A549 (cell line): ENCODE measurements at regions not wholly inside any gene's neighbourhood (a gene's known extent, or its start where the extent isn't known, plus 50 kb on each side); places are given as distances from the start of the nearest gene placed in this dataset.

Source experiments
- ATAC-seq, 2 experiments: fragments of 200-7000 bp in 1 of 2; fragments of >200 bp in 1 of 2; cut with Nextera tagmentation in 1 of 2; cut with Tn5 transposase in 1 of 2; 3 replicates each; pipeline versions ENCODE4 v1.8.0 to v1.9.1; 2018 to 2020; ENCODE audit warnings: mild to moderate bottlenecking in 1 of 2, moderate library complexity in 1 of 2
- CTCF ChIA-PET: fragments of 300-600 bp; sonication (Branson Sonifier 250); formaldehyde crosslinking; extraction: SDS; loops from one replicate; lab custom pipeline; 2021; ENCODE audit warnings: antibody characterized with exemption, inconsistent platforms; lab: Yijun Ruan, JAX
- POLR2A ChIA-PET: fragments of 350-600 bp; formaldehyde crosslinking; extraction: SDS; loops from one replicate; lab custom pipeline; 2021; ENCODE audit warnings: antibody characterized with exemption, inconsistent platforms; lab: Yijun Ruan, JAX
- DNase-seq, 2 experiments: peaks; one replicate each; pipeline versions ENCODE4 v3.0.0 to v3.0.0-alpha.2; 2011 to 2016; ENCODE audit warnings: low read depth in 1 of 2, low spot score in 1 of 2
- FAIRE-seq: peaks from 2 replicates; lab custom pipeline; 2011; peaks lifted over from hg19 to GRCh38; lab: Jason Lieb, UNC
- H3K27ac ChIP-seq, 2 experiments: fragments of >200 bp; sonication (Bioruptor Twin); formaldehyde crosslinking; 3 replicates each; pipeline ENCODE4 v1.5.1; 2016 to 2017
- H3K4me1 ChIP-seq: fragments of >200 bp; sonication (Bioruptor Twin); formaldehyde crosslinking; 3 replicates; pipeline ENCODE4 v1.6.1; 2016
- H3K4me2 ChIP-seq: fragments of >200 bp; sonication (Bioruptor Twin); formaldehyde crosslinking; 3 replicates; pipeline ENCODE4 v1.6.1; 2016
- H3K4me3 ChIP-seq: fragments of >200 bp; sonication (Bioruptor Twin); formaldehyde crosslinking; 3 replicates; pipeline ENCODE4 v1.5.1; 2016
- H3K9me3 ChIP-seq: fragments of >200 bp; sonication (Bioruptor Twin); formaldehyde crosslinking; 3 replicates; pipeline ENCODE4 v1.6.1; 2016
- CBX2 ChIP-seq: fragments of 200-600 bp; sonication (generic); IDR thresholded peaks from 2 replicates; pipeline ENCODE4 v1.6.1; 2016; ENCODE audit warnings: low read depth, mild to moderate bottlenecking, borderline replicate concordance
- CHD4 ChIP-seq: fragments of 200-600 bp; sonication (generic); IDR thresholded peaks from 2 replicates; pipeline ENCODE4 v1.6.1; 2016; ENCODE audit warnings: antibody characterized with exemption, mild to moderate bottlenecking, borderline replicate concordance
- EHMT2 ChIP-seq: fragments of 200-600 bp; sonication (generic); IDR thresholded peaks from 2 replicates; pipeline ENCODE4 v1.6.1; 2016; ENCODE audit warnings: antibody characterized with exemption, low read depth, mild to moderate bottlenecking, moderate library complexity
- EP300 ChIP-seq, 2 experiments: fragments of >200 bp; sonication (Bioruptor Twin); formaldehyde crosslinking; IDR thresholded peaks; 2 replicates in 1 of 2; 3 replicates in 1 of 2; pipeline ENCODE4 v1.6.1; 2016 to 2017
- ESRRA ChIP-seq: fragments of 150-350 bp; IDR thresholded peaks from 2 replicates; pipeline ENCODE4 v1.6.1; 2014; ENCODE audit warnings: mild to moderate bottlenecking, low read length, borderline replicate concordance
- FOSB ChIP-seq: fragments of 250-450 bp; sonication (Bioruptor Pico); IDR thresholded peaks from 2 replicates; pipeline ENCODE4 v1.5.0; 2020; ENCODE audit warnings: mild to moderate bottlenecking, moderate library complexity
- FOSL2 ChIP-seq, 2 experiments: fragments of 450-650 bp in 1 of 2; fragments of >200 bp in 1 of 2; sonication (Bioruptor Twin) in 1 of 2; formaldehyde crosslinking; IDR thresholded peaks; 2 replicates each; pipeline versions ENCODE4 v1.5.0 to v1.6.1; 2016 to 2020; ENCODE audit warnings: mild to moderate bottlenecking in 1 of 2, moderate library complexity in 1 of 2
- HDAC2 ChIP-seq: fragments of 200-600 bp; sonication (generic); IDR thresholded peaks from 2 replicates; pipeline ENCODE4 v1.6.1; 2016
- HOXB13 ChIP-seq: fragments of 250-450 bp; sonication (Bioruptor Pico); IDR thresholded peaks from 2 replicates; pipeline ENCODE4 v1.5.0; 2020; ENCODE audit warnings: low read depth, mild to moderate bottlenecking, moderate library complexity
- HOXB5 ChIP-seq: fragments of 250-450 bp; sonication (Bioruptor Pico); IDR thresholded peaks from 2 replicates; pipeline ENCODE4 v1.5.0; 2020; ENCODE audit warnings: mild to moderate bottlenecking, moderate library complexity
- JUNB ChIP-seq: fragments of >200 bp; sonication (Bioruptor Twin); formaldehyde crosslinking; IDR thresholded peaks from 2 replicates; pipeline ENCODE4 v1.6.1; 2016
- MYC ChIP-seq: IDR thresholded peaks from 2 replicates; pipeline ENCODE4 v1.6.1; 2012; ENCODE audit warnings: mild to moderate bottlenecking, inconsistent platforms, low read length, improper control_type of control experiment, borderline replicate concordance
- NPAS2 ChIP-seq: fragments of 250-450 bp; sonication (Bioruptor Pico); IDR thresholded peaks from 2 replicates; pipeline ENCODE4 v1.8.0; 2022; ENCODE audit warnings: mild to moderate bottlenecking, moderate library complexity, borderline replicate concordance
- POLR2AphosphoS2 ChIP-seq: conservative IDR thresholded peaks from 2 replicates; pipeline ENCODE4 v1.6.1; 2012; ENCODE audit warnings: low read length, improper control_type of control experiment, inconsistent platforms
- RAD21 ChIP-seq, 2 experiments: fragments of >200 bp in 1 of 2; sonication (Bioruptor Twin) in 1 of 2; formaldehyde crosslinking in 1 of 2; IDR thresholded peaks in 1 of 2; conservative IDR thresholded peaks in 1 of 2; 2 replicates in 1 of 2; 3 replicates in 1 of 2; pipeline ENCODE4 v1.6.1; 2012 to 2018; ENCODE audit warnings: inconsistent platforms in 1 of 2
- RFX5 ChIP-seq: fragments of 450-650 bp; IDR thresholded peaks from 2 replicates; pipeline ENCODE4 v1.7.1; 2014; ENCODE audit warnings: antibody characterized with exemption, mild to moderate bottlenecking, moderate library complexity
- RNF2 ChIP-seq: fragments of 200-600 bp; sonication (generic); IDR thresholded peaks from 2 replicates; pipeline ENCODE4 v1.6.1; 2016; ENCODE audit warnings: low read depth, mild to moderate bottlenecking, antibody characterized with exemption, moderate library complexity, borderline replicate concordance
- TFCP2L1 ChIP-seq: fragments of 250-450 bp; sonication (Bioruptor Pico); IDR thresholded peaks from 2 replicates; pipeline ENCODE4 v1.5.0; 2021; ENCODE audit warnings: mild to moderate bottlenecking
- ZFP36 ChIP-seq: fragments of 450-650 bp; IDR thresholded peaks from 2 replicates; pipeline ENCODE4 v1.6.1; 2014; ENCODE audit warnings: borderline replicate concordance; ENCODE audit not compliant: partially characterized antibody
- ZNF302 ChIP-seq: fragments of 250-450 bp; sonication (Bioruptor Pico); IDR thresholded peaks from 2 replicates; pipeline ENCODE4 v1.9.0; 2021; ENCODE audit warnings: inconsistent platforms, mild to moderate bottlenecking, moderate library complexity
- WGBS: methylation state at CpG from one replicate; pipeline ENCODE4 v1.1.6; 2017; ENCODE audit errors: missing lambda C conversion rate; 5-methylcytosine and 5-hydroxymethylcytosine counted together
- TF ChIP-seq, protein P1 (sequence below): fragments of >200 bp; sonication (Bioruptor Twin); formaldehyde crosslinking; IDR thresholded peaks from 3 replicates; pipeline ENCODE4 v1.6.1; 2016
- TF ChIP-seq, protein P2 (sequence below): IDR thresholded peaks from 2 replicates; pipeline ENCODE4 v1.6.1; 2012
- TF ChIP-seq, protein P3 (sequence below): fragments of >200 bp; sonication (Bioruptor Twin); formaldehyde crosslinking; IDR thresholded peaks from 3 replicates; pipeline ENCODE4 v1.5.1; 2016
- TF ChIP-seq, protein P4 (sequence below): IDR thresholded peaks from 2 replicates; pipeline ENCODE4 v1.6.1; 2012

DNA sequence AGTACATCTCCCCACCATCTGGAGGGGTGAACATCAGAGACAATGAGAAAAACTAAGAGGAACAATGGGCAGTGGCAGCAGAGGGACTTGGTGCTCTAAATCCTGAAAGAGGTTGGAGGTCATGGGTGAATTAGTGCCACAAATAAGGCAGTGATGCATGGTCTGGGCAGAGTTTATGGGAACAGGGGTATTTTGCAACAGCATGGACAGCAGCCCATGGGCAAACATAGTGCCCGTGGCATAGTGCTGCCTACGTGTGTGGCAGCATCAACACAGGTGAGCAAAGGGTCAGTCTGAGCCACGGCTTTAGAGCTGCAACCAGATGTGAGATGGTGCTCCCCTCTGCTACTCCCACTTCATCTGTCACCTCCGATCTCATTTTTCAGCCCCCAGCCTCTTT, 459.1 kb upstream of the CITED2 start:
- ChIA-PET CTCF (interaction anchor here (0.6 kb wide), 1 partner anchor 23 kb away, joined by 3 read pairs; no protein-coding TSS in a partner anchor), POLR2A (no interaction called here)
- H3K4me2 ChIP-seq = no peak overlapping the region
- WGBS = 39% methylated on average over 4 of the region's 4 CpGs
- H3K9me3 ChIP-seq = no peaks in the 10 kb centered on the region
- FAIRE-seq = no peak
- TF ChIP-seq HOXB13 (CRISPR knock-in tag) = no peak
- TF ChIP-seq, protein P1, sequence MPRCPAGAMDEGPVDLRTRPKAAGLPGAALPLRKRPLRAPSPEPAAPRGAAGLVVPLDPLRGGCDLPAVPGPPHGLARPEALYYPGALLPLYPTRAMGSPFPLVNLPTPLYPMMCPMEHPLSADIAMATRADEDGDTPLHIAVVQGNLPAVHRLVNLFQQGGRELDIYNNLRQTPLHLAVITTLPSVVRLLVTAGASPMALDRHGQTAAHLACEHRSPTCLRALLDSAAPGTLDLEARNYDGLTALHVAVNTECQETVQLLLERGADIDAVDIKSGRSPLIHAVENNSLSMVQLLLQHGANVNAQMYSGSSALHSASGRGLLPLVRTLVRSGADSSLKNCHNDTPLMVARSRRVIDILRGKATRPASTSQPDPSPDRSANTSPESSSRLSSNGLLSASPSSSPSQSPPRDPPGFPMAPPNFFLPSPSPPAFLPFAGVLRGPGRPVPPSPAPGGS = no peak
- TF ChIP-seq EHMT2 = no peak
- TF ChIP-seq EP300 (IDR thresholded peaks at IDR 0.05) = no peak
- no peak for TF ChIP-seq POLR2AphosphoS2
- no peak for TF ChIP-seq JUNB
- TF ChIP-seq RAD21 (conservative IDR thresholded peaks at IDR 0.05 in 1 of 2, IDR thresholded peaks at IDR 0.05 in 1 of 2) = no peak
- no peak for TF ChIP-seq TFCP2L1 (CRISPR knock-in tag)
- no peak for TF ChIP-seq RNF2
- TF ChIP-seq ZNF302 (CRISPR knock-in tag) = no peak
- TF ChIP-seq CBX2 = no peak
- no peak for TF ChIP-seq RFX5
- no peak for TF ChIP-seq NPAS2 (CRISPR knock-in tag)
- no peak for TF ChIP-seq FOSL2 (IDR thresholded peaks at IDR 0.05)
- no peak for TF ChIP-seq FOSL2 (CRISPR knock-in tag; IDR thresholded peaks at IDR 0.05)
- H3K27ac ChIP-seq = no peak overlapping the region
- no peak for DNase-seq
- no peak for ATAC-seq
- no peak overlapping the region for H3K4me3 ChIP-seq
- H3K4me1 ChIP-seq = no peaks in the 10 kb centered on the region

DNA sequence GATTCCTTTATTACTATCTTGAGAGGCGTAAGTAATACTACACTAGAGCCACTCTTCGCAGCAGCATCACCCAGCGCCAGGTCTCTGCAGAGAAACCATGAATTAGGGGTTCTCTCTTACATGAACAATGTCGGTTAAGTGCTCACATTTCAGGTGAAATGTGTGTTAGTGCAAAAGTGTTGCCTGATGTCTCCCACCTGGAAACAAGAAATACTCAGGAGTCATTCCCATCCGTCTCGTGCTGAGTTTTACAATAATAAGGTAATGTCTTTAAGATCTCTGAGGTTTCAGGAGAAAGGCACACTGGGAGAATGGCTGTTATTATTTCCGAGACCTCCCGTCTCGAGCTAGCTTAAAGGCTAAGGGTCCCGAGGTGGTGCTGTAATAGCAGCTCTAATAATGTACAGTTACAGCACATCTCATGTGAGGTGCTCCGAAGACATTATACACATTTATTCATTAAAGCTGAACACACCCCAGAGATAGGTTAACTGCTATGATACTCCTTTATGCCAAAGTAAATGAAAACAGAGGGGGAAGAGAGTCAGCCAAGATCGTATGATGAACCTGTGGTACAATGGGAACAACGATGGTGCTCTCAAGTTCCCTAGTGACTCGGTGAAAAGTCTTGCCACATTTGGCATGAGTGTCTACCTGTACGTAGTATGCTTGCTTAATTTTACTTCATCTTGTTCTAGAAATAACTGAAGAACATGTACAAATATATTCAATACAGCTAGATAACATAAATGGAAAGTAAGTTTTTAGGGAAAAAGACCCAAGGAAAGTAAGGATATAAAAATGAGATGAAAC, 458.3 kb upstream of the CITED2 start:
- WGBS = 68% methylated on average over 15 of the region's 15 CpGs
- FAIRE-seq (no peak), DNase-seq (no peak), ATAC-seq (no peak)
- no peak overlapping the region for H3K4me2 ChIP-seq
- no peak overlapping the region for H3K27ac ChIP-seq
- ChIA-PET POLR2A (no interaction called here), CTCF (interaction anchor here (0.6 kb wide), 1 partner anchor 22 kb away, joined by 3 read pairs; no protein-coding TSS in a partner anchor)
- TF ChIP-seq CHD4 (no peak), FOSB (no peak), ESRRA (no peak), CBX2 (no peak), RNF2 (no peak)
- H3K4me1 ChIP-seq = no peaks in the 10 kb centered on the region
- no peaks in the 10 kb centered on the region for H3K9me3 ChIP-seq
- H3K4me3 ChIP-seq = no peak overlapping the region

DNA sequence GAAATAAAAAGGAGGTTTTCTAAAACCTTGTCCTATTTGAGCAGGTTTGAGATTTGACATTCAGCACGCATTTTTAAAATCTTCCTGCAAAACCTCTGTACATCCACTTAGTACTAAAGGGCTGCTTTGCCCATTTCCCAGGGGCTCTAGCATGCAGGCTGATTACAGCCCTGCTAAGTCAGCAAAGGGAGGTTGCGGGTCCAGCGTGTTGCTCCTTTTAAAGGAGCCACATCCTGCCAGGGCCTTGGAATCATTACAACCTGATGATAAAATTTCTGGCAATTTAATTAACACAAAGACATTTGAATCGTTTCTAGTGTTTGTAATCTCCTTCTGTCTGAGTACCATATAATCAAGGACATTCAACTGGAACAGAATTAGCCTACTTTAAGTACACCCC, 455.1 kb upstream of the CITED2 start:
- no peak overlapping the region for H3K4me3 ChIP-seq
- no peak overlapping the region for H3K27ac ChIP-seq
- FAIRE-seq = no peak
- TF ChIP-seq RFX5 (no peak), CBX2 (no peak), HDAC2 (no peak), CHD4 (no peak), ZFP36 (no peak), MYC (no peak), FOSL2 (IDR thresholded peaks at IDR 0.05) (no peak), FOSL2 (CRISPR knock-in tag; IDR thresholded peaks at IDR 0.05) (no peak), HOXB5 (CRISPR knock-in tag) (no peak)
- TF ChIP-seq, protein P2, sequence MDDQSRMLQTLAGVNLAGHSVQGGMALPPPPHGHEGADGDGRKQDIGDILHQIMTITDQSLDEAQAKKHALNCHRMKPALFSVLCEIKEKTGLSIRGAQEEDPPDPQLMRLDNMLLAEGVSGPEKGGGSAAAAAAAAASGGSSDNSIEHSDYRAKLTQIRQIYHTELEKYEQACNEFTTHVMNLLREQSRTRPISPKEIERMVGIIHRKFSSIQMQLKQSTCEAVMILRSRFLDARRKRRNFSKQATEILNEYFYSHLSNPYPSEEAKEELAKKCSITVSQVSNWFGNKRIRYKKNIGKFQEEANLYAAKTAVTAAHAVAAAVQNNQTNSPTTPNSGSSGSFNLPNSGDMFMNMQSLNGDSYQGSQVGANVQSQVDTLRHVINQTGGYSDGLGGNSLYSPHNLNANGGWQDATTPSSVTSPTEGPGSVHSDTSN = no peak
- TF ChIP-seq, protein P3, sequence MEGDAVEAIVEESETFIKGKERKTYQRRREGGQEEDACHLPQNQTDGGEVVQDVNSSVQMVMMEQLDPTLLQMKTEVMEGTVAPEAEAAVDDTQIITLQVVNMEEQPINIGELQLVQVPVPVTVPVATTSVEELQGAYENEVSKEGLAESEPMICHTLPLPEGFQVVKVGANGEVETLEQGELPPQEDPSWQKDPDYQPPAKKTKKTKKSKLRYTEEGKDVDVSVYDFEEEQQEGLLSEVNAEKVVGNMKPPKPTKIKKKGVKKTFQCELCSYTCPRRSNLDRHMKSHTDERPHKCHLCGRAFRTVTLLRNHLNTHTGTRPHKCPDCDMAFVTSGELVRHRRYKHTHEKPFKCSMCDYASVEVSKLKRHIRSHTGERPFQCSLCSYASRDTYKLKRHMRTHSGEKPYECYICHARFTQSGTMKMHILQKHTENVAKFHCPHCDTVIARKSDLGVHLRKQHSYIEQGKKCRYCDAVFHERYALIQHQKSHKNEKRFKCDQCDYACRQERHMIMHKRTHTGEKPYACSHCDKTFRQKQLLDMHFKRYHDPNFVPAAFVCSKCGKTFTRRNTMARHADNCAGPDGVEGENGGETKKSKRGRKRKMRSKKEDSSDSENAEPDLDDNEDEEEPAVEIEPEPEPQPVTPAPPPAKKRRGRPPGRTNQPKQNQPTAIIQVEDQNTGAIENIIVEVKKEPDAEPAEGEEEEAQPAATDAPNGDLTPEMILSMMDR = no peak
- TF ChIP-seq, protein P4, sequence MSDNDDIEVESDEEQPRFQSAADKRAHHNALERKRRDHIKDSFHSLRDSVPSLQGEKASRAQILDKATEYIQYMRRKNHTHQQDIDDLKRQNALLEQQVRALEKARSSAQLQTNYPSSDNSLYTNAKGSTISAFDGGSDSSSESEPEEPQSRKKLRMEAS = no peak
- TF ChIP-seq, all 56 proteins: peak for 0
- CTCF ChIA-PET = no interaction called here
- WGBS = 68% methylated on average over 4 of the region's 4 CpGs
- H3K4me2 ChIP-seq = no peak overlapping the region
- no peaks in the 10 kb centered on the region for H3K4me1 ChIP-seq
- no peak for ATAC-seq
- no peaks in the 10 kb centered on the region for H3K9me3 ChIP-seq
- no peak for DNase-seq
- POLR2A ChIA-PET = no interaction called here
